ENCODE measurements at regions not wholly inside any gene's neighbourhood (a gene's known extent, or its start where the extent isn't known, plus 50 kb on each side); places are given as distances from the start of the nearest gene placed in this dataset.

- ChIA-PET CTCF (no interaction called here), POLR2A (no interaction called here)
- Histone ChIP-seq H3K36me3 (ENCODE audit: control insufficient read depth, insufficient read depth, low read length) (no peaks in the 10 kb centered on the region), H3K27me3 (ENCODE audit: control insufficient read depth, insufficient read depth, low read length) (peaks cover 5% of the 10 kb centered on the region), H3K4me3 (ENCODE audit: low read depth, low read length) (no peak overlapping the region)
- DNase-seq (ENCODE audit: low read depth) = no peak
- TF ChIP-seq, protein P1, sequence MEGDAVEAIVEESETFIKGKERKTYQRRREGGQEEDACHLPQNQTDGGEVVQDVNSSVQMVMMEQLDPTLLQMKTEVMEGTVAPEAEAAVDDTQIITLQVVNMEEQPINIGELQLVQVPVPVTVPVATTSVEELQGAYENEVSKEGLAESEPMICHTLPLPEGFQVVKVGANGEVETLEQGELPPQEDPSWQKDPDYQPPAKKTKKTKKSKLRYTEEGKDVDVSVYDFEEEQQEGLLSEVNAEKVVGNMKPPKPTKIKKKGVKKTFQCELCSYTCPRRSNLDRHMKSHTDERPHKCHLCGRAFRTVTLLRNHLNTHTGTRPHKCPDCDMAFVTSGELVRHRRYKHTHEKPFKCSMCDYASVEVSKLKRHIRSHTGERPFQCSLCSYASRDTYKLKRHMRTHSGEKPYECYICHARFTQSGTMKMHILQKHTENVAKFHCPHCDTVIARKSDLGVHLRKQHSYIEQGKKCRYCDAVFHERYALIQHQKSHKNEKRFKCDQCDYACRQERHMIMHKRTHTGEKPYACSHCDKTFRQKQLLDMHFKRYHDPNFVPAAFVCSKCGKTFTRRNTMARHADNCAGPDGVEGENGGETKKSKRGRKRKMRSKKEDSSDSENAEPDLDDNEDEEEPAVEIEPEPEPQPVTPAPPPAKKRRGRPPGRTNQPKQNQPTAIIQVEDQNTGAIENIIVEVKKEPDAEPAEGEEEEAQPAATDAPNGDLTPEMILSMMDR (IDR thresholded peaks at IDR 0.05; ENCODE audit: insufficient read depth, low read depth, low read length) = no peak
Observed at GRCh38 chr18:49717617-49718016, 95.7 kb downstream of the ACAA2 start.

- Histone ChIP-seq H3K4me3 (ENCODE audit: low read depth, low read length) (no peak overlapping the region), H3K27me3 (ENCODE audit: control insufficient read depth, insufficient read depth, low read length) (peaks cover 5% of the 10 kb centered on the region), H3K36me3 (ENCODE audit: control insufficient read depth, insufficient read depth, low read length) (no peaks in the 10 kb centered on the region)
- DNase-seq (ENCODE audit: low read depth) = no peak
- TF ChIP-seq, protein P1 (IDR thresholded peaks at IDR 0.05; ENCODE audit: insufficient read depth, low read depth, low read length) = no peak
- ChIA-PET POLR2A (no interaction called here), CTCF (interaction anchor here (1.6 kb wide), 1 partner anchor 8 kb away, joined by 3 read pairs; no protein-coding TSS in a partner anchor)
Observed at GRCh38 chr18:49716035-49716434, 97.3 kb downstream of the ACAA2 start.

- Histone ChIP-seq H3K4me3 (ENCODE audit: low read depth, low read length) (no peak overlapping the region), H3K27me3 (ENCODE audit: control insufficient read depth, insufficient read depth, low read length) (peaks cover 5% of the 10 kb centered on the region; the same call in 1 of the 2 replicates), H3K36me3 (ENCODE audit: control insufficient read depth, insufficient read depth, low read length) (no peaks in the 10 kb centered on the region)
- DNase-seq (ENCODE audit: low read depth) = no peak
- ChIA-PET POLR2A (no interaction called here), CTCF (no interaction called here)
- TF ChIP-seq, protein P1 (IDR thresholded peaks at IDR 0.05; ENCODE audit: insufficient read depth, low read depth, low read length) = no peak
Observed at GRCh38 chr18:49709347-49709690, 104.0 kb downstream of the ACAA2 start.

- ChIA-PET POLR2A (no interaction called here), CTCF (no interaction called here)
- TF ChIP-seq, protein P1 (IDR thresholded peaks at IDR 0.05; ENCODE audit: insufficient read depth, low read depth, low read length) = no peak
- Histone ChIP-seq H3K4me3 (ENCODE audit: low read depth, low read length) (no peak overlapping the region), H3K27me3 (ENCODE audit: control insufficient read depth, insufficient read depth, low read length) (peaks cover 5% of the 10 kb centered on the region; the same call in 1 of the 2 replicates), H3K36me3 (ENCODE audit: control insufficient read depth, insufficient read depth, low read length) (no peaks in the 10 kb centered on the region)
- DNase-seq (ENCODE audit: low read depth) = no peak
Observed at GRCh38 chr18:49708662-49709346, 104.5 kb downstream of the ACAA2 start.

DNA sequence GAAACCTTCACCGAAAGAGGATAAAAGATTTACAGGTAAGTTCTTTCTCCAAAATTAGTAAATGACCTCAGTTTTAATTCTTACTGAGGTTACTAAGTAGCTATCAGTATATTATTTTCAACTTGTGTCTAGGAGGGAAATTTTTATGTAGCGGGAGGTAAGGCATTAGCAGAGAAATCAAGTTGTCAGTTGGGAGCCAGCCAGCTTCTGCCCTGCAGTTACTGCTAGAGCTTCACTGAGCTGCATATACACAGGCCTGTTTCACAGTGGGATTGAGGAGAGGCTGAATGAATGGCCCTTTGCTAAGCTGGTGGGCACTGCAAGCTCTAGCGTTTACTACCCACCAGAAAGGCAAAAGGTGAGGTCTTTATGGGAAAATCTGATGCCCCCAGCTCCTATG lies 105.7 kb downstream of the ACAA2 start:
- H3K36me3 ChIP-seq (ENCODE audit: control insufficient read depth, insufficient read depth, low read length) = no peaks in the 10 kb centered on the region
- H3K4me3 ChIP-seq (ENCODE audit: low read depth, low read length) = no peak overlapping the region
- TF ChIP-seq, protein P1 (IDR thresholded peaks at IDR 0.05; ENCODE audit: insufficient read depth, low read depth, low read length) = no peak
- H3K27me3 ChIP-seq (ENCODE audit: control insufficient read depth, insufficient read depth, low read length) = peaks cover 5% of the 10 kb centered on the region; the same call in 1 of the 2 replicates
- DNase-seq (ENCODE audit: low read depth) = no peak
- ChIA-PET CTCF (interaction anchor here (1.0 kb wide), 1 partner anchor 16 kb away, joined by 3 read pairs; no protein-coding TSS in a partner anchor), POLR2A (no interaction called here)

All from BJ (cell line).